ENCODE measurements at regions not wholly inside any gene's neighbourhood (a gene's known extent, or its start where the extent isn't known, plus 50 kb on each side); places are given as distances from the start of the nearest gene placed in this dataset.

DNA sequence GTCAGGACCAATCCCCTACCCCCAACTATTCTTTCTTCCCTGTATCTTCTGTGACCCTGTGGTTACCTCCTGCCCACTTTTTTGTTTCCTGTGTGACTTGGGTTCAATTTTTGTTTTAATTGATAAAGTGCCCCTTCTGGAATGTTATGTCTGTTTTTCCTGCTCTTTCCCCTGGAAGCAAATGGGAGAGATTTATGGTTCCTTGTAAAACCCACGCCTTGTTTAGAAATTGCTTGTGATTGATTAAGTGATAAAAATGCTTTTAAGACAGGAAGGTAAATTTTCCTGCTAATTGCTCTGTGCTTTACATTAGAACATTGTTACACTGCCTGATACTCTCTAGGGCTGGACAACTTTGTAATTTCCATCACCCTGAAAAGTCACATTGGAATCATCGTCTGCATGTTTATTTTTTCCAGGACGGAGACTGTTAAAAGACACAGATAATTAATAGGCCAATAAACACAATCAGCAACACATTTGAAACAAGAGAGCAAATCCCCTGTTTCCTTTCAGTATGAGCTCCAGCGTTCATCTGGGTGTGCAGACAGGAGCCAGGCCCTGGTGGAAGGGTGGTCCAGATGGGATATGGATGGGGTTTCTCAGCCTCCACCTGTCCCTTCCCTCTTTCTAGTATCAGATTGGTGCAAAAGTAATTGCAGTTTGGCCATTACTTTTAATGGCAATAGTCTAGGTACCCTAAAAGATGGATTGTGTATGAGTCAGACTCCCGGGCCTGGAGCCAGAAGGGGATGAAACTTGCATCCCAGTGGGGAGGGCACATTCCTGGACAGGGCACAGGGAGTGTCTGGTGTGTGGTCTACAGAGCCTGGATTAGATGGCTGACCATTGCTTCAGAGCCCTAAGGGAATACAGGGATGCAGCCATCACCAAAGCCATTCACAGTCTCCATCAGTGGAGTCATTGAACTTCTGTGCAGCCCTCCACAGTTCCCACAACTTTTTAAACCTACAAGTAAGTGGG, 58.1 kb upstream of the AGBL1 start:
- DNase-seq (ENCODE audit: low read depth): peak; percentile 90

DNA sequence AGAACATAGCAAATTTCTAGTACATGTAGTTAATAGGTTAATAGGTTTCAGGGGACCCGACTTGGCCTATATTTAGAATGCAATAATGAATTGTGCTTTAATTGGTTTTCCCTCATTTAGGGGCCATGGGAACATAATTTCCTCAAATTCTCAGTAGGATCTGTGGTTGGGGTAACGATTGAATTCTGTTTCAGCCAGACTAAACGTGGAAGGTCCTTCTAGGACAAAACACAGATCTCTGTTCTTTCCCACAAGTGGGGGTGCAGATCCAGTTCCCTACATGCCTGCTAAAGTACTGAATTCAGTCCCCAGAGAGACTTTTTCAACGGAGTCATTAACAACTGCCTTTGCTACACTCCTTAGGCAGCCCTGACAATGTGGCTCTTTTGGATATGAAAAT, 50.7 kb upstream of the AGBL1 start:
- DNase-seq (ENCODE audit: low read depth): no peak
